ENCODE measurements at regions not wholly inside any gene's neighbourhood (a gene's known extent, or its start where the extent isn't known, plus 50 kb on each side); places are given as distances from the start of the nearest gene placed in this dataset.

- no peak for TF ChIP-seq CTCF (IDR thresholded peaks at IDR 0.05)
- TF ChIP-seq EZH2 (IDR thresholded peaks at IDR 0.05; ENCODE audit: borderline replicate concordance, insufficient read depth, low read depth, low read length, poor library complexity, severe bottlenecking): no peak
These were observed 267.7 kb downstream of the HAO1 start for GRCh38 chr20:7672571-7672970.

All from B cell (primary cell).